BE2C (cell line): ENCODE measurements at regions not wholly inside any gene's neighbourhood (a gene's known extent, or its start where the extent isn't known, plus 50 kb on each side); places are given as distances from the start of the nearest gene placed in this dataset.

Source experiments
- DNase-seq: peaks from one replicate; pipeline ENCODE4 v3.0.0-alpha.2; 2020
- H3K27me3 ChIP-seq: fragments of 250-450 bp; sonication (Bioruptor Pico); 2 replicates; pipeline ENCODE4 v1.5.1; 2020; ENCODE audit warnings: mild to moderate bottlenecking
- H3K36me3 ChIP-seq: fragments of 250-450 bp; sonication (Bioruptor Pico); 2 replicates; pipeline ENCODE4 v1.5.1; 2020; ENCODE audit warnings: mild to moderate bottlenecking
- H3K4me1 ChIP-seq: fragments of 250-450 bp; sonication (Bioruptor Pico); 2 replicates; pipeline ENCODE4 v1.5.1; 2020
- H3K4me3 ChIP-seq: 2 replicates; pipeline ENCODE4 v1.5.1; 2011; ENCODE audit warnings: low read depth, low read length
- H3K9me3 ChIP-seq: fragments of 250-450 bp; sonication (Bioruptor Pico); 2 replicates; pipeline ENCODE4 v1.5.1; 2020
- CTCF ChIP-seq: IDR thresholded peaks from 2 replicates; pipeline ENCODE4 v1.5.1; 2012; ENCODE audit warnings: mild to moderate bottlenecking, low read depth, low read length

- no peaks in the 10 kb centered on the region for H3K36me3 ChIP-seq
- H3K4me1 ChIP-seq, result no peaks in the 10 kb centered on the region
- H3K9me3 ChIP-seq, result no peaks in the 10 kb centered on the region
- TF ChIP-seq CTCF, result no peak
- H3K27me3 ChIP-seq, result no peaks in the 10 kb centered on the region
- no peak overlapping the region for H3K4me3 ChIP-seq
- DNase-seq, result no peak
Observed at GRCh38 chr2:5215989-5216607, 476.1 kb upstream of the SOX11 start.

- Histone ChIP-seq H3K36me3 (no peaks in the 10 kb centered on the region), H3K4me1 (no peaks in the 10 kb centered on the region), H3K27me3 (no peaks in the 10 kb centered on the region), H3K9me3 (no peaks in the 10 kb centered on the region), H3K4me3 (no peak overlapping the region)
- DNase-seq, result no peak
- no peak for TF ChIP-seq CTCF
Observed at GRCh38 chr2:5227062-5227699, 465.0 kb upstream of the SOX11 start.

GRCh38 chr2:5229574-5229973 is 462.6 kb upstream of the SOX11 start:
- no peak for TF ChIP-seq CTCF
- Histone ChIP-seq H3K4me1 (no peaks in the 10 kb centered on the region), H3K9me3 (no peaks in the 10 kb centered on the region), H3K27me3 (no peaks in the 10 kb centered on the region), H3K36me3 (no peaks in the 10 kb centered on the region), H3K4me3 (no peak overlapping the region)
- no peak for DNase-seq

- TF ChIP-seq CTCF, result no peak
- H3K4me3 ChIP-seq, result no peak overlapping the region
- no peaks in the 10 kb centered on the region for H3K27me3 ChIP-seq
- no peaks in the 10 kb centered on the region for H3K36me3 ChIP-seq
- H3K4me1 ChIP-seq, result no peaks in the 10 kb centered on the region
- DNase-seq, result no peak
- no peaks in the 10 kb centered on the region for H3K9me3 ChIP-seq
Observed at GRCh38 chr2:5230444-5230843, 461.7 kb upstream of the SOX11 start.

- Histone ChIP-seq H3K4me1 (no peaks in the 10 kb centered on the region), H3K9me3 (no peaks in the 10 kb centered on the region), H3K27me3 (no peaks in the 10 kb centered on the region), H3K4me3 (no peak overlapping the region), H3K36me3 (no peaks in the 10 kb centered on the region)
- DNase-seq, result no peak
- TF ChIP-seq CTCF, result no peak
Observed at GRCh38 chr2:5230855-5231254, 461.3 kb upstream of the SOX11 start.

GRCh38 chr2:5231287-5231686 is 460.9 kb upstream of the SOX11 start:
- Histone ChIP-seq H3K9me3 (no peaks in the 10 kb centered on the region), H3K4me1 (no peaks in the 10 kb centered on the region), H3K4me3 (no peak overlapping the region), H3K36me3 (no peaks in the 10 kb centered on the region), H3K27me3 (no peaks in the 10 kb centered on the region)
- TF ChIP-seq CTCF, result no peak
- no peak for DNase-seq
